SK-N-SH treated with all-trans-retinoic acid at 6 μM for 48 hours (cell line): ENCODE measurements at regions not wholly inside any gene's neighbourhood (a gene's known extent, or its start where the extent isn't known, plus 50 kb on each side); places are given as distances from the start of the nearest gene placed in this dataset.

Experiments
- ATAC-seq: fragments of 200-7000 bp; cut with Tn5 transposase; 3 replicates; pipeline ENCODE4 v1.9.1; 2020; ENCODE audit warnings: mild to moderate bottlenecking, moderate library complexity
- ARNTL ChIP-seq: fragments of 450-650 bp; formaldehyde crosslinking; IDR thresholded peaks from 2 replicates; pipeline ENCODE4 v1.5.0; 2020; ENCODE audit warnings: low read depth, mild to moderate bottlenecking, moderate library complexity, borderline replicate concordance
- BACH2 ChIP-seq: fragments of 250-450 bp; sonication (Bioruptor Pico); IDR thresholded peaks from 2 replicates; pipeline ENCODE4 v1.9.0; 2021; ENCODE audit warnings: mild to moderate bottlenecking, borderline replicate concordance
- CSDC2 ChIP-seq: fragments of 250-450 bp; sonication (Bioruptor Pico); IDR thresholded peaks from 2 replicates; pipeline ENCODE4 v1.5.0; 2020; ENCODE audit warnings: mild to moderate bottlenecking, moderate library complexity
- ESRRG ChIP-seq: fragments of 250-450 bp; sonication (Bioruptor Pico); IDR thresholded peaks from 2 replicates; pipeline ENCODE4 v1.6.1; 2021; ENCODE audit warnings: mild to moderate bottlenecking
- OSR1 ChIP-seq: fragments of 250-450 bp; sonication (Bioruptor Pico); IDR thresholded peaks from 2 replicates; pipeline ENCODE4 v1.8.0; 2022; ENCODE audit warnings: moderate library complexity, mild to moderate bottlenecking, inconsistent platforms
- PPARA ChIP-seq: fragments of 250-450 bp; sonication (Bioruptor Pico); IDR thresholded peaks from 2 replicates; pipeline ENCODE4 v1.5.0; 2020; ENCODE audit warnings: mild to moderate bottlenecking, borderline replicate concordance
- RARB ChIP-seq: fragments of 250-450 bp; sonication (Bioruptor Pico); IDR thresholded peaks from 2 replicates; pipeline ENCODE4 v1.8.0; 2021; ENCODE audit warnings: mild to moderate bottlenecking, moderate library complexity
- SNAI2 ChIP-seq: fragments of 250-450 bp; sonication (Bioruptor Pico); IDR thresholded peaks from 2 replicates; pipeline ENCODE4 v1.5.0; 2020; ENCODE audit warnings: mild to moderate bottlenecking, moderate library complexity
- TCF4 ChIP-seq: fragments of 250-450 bp; sonication (Bioruptor Pico); IDR thresholded peaks from 2 replicates; pipeline ENCODE4 v1.8.0; 2021; ENCODE audit warnings: mild to moderate bottlenecking, moderate library complexity, borderline replicate concordance
- TOX ChIP-seq: fragments of 250-450 bp; sonication (Bioruptor Pico); IDR thresholded peaks from 2 replicates; pipeline ENCODE4 v1.8.0; 2021; ENCODE audit warnings: mild to moderate bottlenecking, moderate library complexity, borderline replicate concordance
- ZC3H10 ChIP-seq: fragments of 250-450 bp; sonication (Bioruptor Pico); IDR thresholded peaks from 2 replicates; pipeline ENCODE4 v1.5.1; 2021; ENCODE audit warnings: mild to moderate bottlenecking, moderate library complexity
- ZFP3 ChIP-seq: fragments of 250-450 bp; sonication (Bioruptor Pico); IDR thresholded peaks from 2 replicates; pipeline ENCODE4 v1.5.0; 2020; ENCODE audit warnings: mild to moderate bottlenecking, moderate library complexity
- ZFP30 ChIP-seq: fragments of 450-650 bp; formaldehyde crosslinking; IDR thresholded peaks from 2 replicates; pipeline ENCODE4 v1.5.0; 2022; ENCODE audit warnings: mild to moderate bottlenecking, moderate library complexity
- ZNF565 ChIP-seq: fragments of 450-650 bp; formaldehyde crosslinking; conservative IDR thresholded peaks from 2 replicates; pipeline ENCODE4 v1.5.0; 2020; ENCODE audit warnings: low read depth, mild to moderate bottlenecking, moderate library complexity
- ZNF70 ChIP-seq: fragments of 450-650 bp; formaldehyde crosslinking; IDR thresholded peaks from 2 replicates; pipeline ENCODE4 v1.5.0; 2020; ENCODE audit warnings: mild to moderate bottlenecking, moderate library complexity
- ZNF8 ChIP-seq: fragments of 450-650 bp; formaldehyde crosslinking; IDR thresholded peaks from 2 replicates; pipeline ENCODE4 v1.5.0; 2020; ENCODE audit warnings: mild to moderate bottlenecking, moderate library complexity
- TF ChIP-seq, protein P1 (sequence below): fragments of 250-450 bp; sonication (Bioruptor Pico); IDR thresholded peaks from 2 replicates; pipeline ENCODE4 v1.5.1; 2020; ENCODE audit warnings: low read depth, mild to moderate bottlenecking, moderate library complexity
- TF ChIP-seq, protein P2 (sequence below): fragments of 250-450 bp; sonication (Bioruptor Pico); IDR thresholded peaks from 2 replicates; pipeline ENCODE4 v1.5.1; 2021; ENCODE audit warnings: mild to moderate bottlenecking, moderate library complexity
- TF ChIP-seq, protein P3 (sequence below): fragments of 250-450 bp; sonication (Bioruptor Pico); IDR thresholded peaks from 2 replicates; pipeline ENCODE4 v1.8.0; 2021; ENCODE audit warnings: low read depth, mild to moderate bottlenecking, moderate library complexity, borderline replicate concordance
- TF ChIP-seq, protein P4 (sequence below): fragments of 250-450 bp; sonication (Bioruptor Pico); IDR thresholded peaks from 2 replicates; pipeline ENCODE4 v1.5.0; 2020; ENCODE audit warnings: mild to moderate bottlenecking, moderate library complexity
- TF ChIP-seq, protein P5 (sequence below): fragments of 250-450 bp; sonication (Bioruptor Pico); IDR thresholded peaks from 2 replicates; pipeline ENCODE4 v1.8.0; 2020; ENCODE audit warnings: mild to moderate bottlenecking, moderate library complexity, borderline replicate concordance

DNA sequence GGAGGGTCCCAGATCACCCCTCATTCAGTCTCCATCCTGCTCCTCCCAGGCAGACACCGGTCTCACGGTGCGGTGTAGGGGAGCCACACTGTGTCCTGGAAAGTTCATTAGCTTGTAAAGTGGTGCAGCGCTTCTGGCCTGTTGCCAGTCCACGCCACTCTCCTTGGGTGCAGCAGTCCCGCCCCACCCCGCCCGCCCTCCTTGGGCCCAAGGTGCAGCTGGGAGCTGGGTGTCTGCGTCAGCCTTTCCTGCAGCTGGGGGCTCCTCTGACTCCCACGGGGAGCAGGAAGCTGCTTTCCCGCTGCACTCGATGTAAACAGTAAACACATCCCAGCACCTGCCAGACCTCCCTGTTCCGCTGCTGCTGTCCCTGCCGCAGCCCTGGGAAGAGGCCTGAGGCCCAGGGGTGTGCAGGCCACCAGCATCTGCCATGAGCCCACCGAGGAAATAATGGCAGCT is 53.8 kb upstream of the ASB18 start:
- TF ChIP-seq ZNF70 (no peak), CSDC2 (CRISPR knock-in tag) (no peak), ZNF565 (CRISPR knock-in tag) (no peak), SNAI2 (CRISPR knock-in tag) (no peak)
- TF ChIP-seq, protein P1, sequence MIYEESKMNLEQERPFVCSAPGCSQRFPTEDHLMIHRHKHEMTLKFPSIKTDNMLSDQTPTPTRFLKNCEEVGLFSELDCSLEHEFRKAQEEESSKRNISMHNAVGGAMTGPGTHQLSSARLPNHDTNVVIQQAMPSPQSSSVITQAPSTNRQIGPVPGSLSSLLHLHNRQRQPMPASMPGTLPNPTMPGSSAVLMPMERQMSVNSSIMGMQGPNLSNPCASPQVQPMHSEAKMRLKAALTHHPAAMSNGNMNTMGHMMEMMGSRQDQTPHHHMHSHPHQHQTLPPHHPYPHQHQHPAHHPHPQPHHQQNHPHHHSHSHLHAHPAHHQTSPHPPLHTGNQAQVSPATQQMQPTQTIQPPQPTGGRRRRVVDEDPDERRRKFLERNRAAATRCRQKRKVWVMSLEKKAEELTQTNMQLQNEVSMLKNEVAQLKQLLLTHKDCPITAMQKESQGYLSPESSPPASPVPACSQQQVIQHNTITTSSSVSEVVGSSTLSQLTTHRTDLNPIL (CRISPR knock-in tag): no peak
- ATAC-seq: no peak

DNA sequence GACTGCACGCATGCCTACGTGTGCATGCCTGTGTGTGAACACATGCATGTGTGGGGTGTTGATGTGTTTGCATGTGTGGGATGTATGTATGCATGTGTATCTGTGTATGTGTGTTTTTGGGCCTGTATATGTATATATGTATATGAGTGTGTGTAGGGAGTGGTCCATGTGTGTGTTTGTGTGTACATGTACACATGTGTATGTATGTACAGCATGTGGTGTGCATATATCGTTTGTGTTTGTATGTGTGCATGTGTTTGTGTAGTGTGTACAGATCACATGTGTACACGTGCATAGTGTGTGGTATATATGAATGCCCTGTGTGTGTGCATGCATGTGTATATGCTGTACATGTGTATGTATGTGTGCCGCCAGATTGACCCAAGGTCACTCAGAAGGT is 54.2 kb upstream of the ASB18 start:
- ATAC-seq: no peak
- TF ChIP-seq ZFP30 (no peak), ZC3H10 (CRISPR knock-in tag) (no peak), ESRRG (CRISPR knock-in tag) (no peak), TCF4 (no peak), ZNF565 (CRISPR knock-in tag) (no peak), ARNTL (CRISPR knock-in tag) (no peak), SNAI2 (CRISPR knock-in tag) (no peak), BACH2 (no peak), ZNF70 (no peak), TOX (no peak), CSDC2 (CRISPR knock-in tag) (no peak), RARB (CRISPR knock-in tag) (no peak), ZNF8 (CRISPR knock-in tag) (no peak), OSR1 (CRISPR knock-in tag) (no peak)
- TF ChIP-seq, protein P1 (CRISPR knock-in tag): no peak
- TF ChIP-seq, protein P2, sequence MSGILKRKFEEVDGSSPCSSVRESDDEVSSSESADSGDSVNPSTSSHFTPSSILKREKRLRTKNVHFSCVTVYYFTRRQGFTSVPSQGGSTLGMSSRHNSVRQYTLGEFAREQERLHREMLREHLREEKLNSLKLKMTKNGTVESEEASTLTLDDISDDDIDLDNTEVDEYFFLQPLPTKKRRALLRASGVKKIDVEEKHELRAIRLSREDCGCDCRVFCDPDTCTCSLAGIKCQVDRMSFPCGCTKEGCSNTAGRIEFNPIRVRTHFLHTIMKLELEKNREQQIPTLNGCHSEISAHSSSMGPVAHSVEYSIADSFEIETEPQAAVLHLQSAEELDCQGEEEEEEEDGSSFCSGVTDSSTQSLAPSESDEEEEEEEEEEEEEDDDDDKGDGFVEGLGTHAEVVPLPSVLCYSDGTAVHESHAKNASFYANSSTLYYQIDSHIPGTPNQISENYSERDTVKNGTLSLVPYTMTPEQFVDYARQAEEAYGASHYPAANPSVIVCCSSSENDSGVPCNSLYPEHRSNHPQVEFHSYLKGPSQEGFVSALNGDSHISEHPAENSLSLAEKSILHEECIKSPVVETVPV (CRISPR knock-in tag): no peak
- TF ChIP-seq, protein P3, sequence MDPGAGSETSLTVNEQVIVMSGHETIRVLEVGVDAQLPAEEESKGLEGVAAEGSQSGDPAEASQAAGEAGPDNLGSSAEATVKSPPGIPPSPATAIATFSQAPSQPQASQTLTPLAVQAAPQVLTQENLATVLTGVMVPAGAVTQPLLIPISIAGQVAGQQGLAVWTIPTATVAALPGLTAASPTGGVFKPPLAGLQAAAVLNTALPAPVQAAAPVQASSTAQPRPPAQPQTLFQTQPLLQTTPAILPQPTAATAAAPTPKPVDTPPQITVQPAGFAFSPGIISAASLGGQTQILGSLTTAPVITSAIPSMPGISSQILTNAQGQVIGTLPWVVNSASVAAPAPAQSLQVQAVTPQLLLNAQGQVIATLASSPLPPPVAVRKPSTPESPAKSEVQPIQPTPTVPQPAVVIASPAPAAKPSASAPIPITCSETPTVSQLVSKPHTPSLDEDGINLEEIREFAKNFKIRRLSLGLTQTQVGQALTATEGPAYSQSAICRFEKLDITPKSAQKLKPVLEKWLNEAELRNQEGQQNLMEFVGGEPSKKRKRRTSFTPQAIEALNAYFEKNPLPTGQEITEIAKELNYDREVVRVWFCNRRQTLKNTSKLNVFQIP: no peak
- TF ChIP-seq, protein P4, sequence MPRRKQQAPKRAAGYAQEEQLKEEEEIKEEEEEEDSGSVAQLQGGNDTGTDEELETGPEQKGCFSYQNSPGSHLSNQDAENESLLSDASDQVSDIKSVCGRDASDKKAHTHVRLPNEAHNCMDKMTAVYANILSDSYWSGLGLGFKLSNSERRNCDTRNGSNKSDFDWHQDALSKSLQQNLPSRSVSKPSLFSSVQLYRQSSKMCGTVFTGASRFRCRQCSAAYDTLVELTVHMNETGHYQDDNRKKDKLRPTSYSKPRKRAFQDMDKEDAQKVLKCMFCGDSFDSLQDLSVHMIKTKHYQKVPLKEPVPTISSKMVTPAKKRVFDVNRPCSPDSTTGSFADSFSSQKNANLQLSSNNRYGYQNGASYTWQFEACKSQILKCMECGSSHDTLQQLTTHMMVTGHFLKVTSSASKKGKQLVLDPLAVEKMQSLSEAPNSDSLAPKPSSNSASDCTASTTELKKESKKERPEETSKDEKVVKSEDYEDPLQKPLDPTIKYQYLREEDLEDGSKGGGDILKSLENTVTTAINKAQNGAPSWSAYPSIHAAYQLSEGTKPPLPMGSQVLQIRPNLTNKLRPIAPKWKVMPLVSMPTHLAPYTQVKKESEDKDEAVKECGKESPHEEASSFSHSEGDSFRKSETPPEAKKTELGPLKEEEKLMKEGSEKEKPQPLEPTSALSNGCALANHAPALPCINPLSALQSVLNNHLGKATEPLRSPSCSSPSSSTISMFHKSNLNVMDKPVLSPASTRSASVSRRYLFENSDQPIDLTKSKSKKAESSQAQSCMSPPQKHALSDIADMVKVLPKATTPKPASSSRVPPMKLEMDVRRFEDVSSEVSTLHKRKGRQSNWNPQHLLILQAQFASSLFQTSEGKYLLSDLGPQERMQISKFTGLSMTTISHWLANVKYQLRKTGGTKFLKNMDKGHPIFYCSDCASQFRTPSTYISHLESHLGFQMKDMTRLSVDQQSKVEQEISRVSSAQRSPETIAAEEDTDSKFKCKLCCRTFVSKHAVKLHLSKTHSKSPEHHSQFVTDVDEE (CRISPR knock-in tag): no peak

DNA sequence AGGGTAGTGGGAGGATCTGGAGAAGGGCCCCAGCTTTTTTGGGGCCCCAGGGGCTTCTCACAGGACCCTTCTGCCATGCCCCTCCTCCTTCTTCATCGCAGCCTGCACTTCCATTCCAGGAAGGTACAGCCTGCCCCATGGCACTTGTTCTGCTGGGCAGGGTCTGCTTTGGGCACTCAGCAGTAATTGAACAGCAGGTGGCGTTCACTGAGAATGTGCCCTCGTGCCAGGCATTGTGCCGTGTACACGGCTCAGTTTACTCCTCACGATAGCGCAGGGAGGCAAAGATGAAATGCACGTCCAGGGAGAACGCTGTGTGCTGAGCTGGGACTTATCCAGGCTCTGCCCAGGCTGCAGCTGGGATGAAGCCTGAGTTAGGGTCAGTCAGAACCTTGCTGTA is 54.8 kb upstream of the ASB18 start:
- ATAC-seq: no peak
- TF ChIP-seq ESRRG (CRISPR knock-in tag) (no peak), ZFP30 (no peak), ZFP3 (CRISPR knock-in tag) (no peak), TOX (no peak), OSR1 (CRISPR knock-in tag) (no peak), PPARA (CRISPR knock-in tag) (no peak), CSDC2 (CRISPR knock-in tag) (no peak), RARB (CRISPR knock-in tag) (no peak)
- TF ChIP-seq, protein P5, sequence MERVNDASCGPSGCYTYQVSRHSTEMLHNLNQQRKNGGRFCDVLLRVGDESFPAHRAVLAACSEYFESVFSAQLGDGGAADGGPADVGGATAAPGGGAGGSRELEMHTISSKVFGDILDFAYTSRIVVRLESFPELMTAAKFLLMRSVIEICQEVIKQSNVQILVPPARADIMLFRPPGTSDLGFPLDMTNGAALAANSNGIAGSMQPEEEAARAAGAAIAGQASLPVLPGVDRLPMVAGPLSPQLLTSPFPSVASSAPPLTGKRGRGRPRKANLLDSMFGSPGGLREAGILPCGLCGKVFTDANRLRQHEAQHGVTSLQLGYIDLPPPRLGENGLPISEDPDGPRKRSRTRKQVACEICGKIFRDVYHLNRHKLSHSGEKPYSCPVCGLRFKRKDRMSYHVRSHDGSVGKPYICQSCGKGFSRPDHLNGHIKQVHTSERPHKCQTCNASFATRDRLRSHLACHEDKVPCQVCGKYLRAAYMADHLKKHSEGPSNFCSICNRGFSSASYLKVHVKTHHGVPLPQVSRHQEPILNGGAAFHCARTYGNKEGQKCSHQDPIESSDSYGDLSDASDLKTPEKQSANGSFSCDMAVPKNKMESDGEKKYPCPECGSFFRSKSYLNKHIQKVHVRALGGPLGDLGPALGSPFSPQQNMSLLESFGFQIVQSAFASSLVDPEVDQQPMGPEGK (CRISPR knock-in tag): no peak
- TF ChIP-seq, protein P4 (CRISPR knock-in tag): no peak
